ENCODE measurements at regions not wholly inside any gene's neighbourhood (a gene's known extent, or its start where the extent isn't known, plus 50 kb on each side); places are given as distances from the start of the nearest gene placed in this dataset.
A peak's percentile ranks its signal among the peaks of the same experiment; 100 is the strongest.

- peak overlapping the region; percentile 58 for H3K4me2 ChIP-seq (ENCODE audit: insufficient read depth, low read length)
- H3K4me3 ChIP-seq (ENCODE audit: insufficient read depth, low read length): peak overlapping the region; percentile 1
Observed at GRCh38 chr2:12320991-12321641, 395.6 kb upstream of the TRIB2 start.

DNA sequence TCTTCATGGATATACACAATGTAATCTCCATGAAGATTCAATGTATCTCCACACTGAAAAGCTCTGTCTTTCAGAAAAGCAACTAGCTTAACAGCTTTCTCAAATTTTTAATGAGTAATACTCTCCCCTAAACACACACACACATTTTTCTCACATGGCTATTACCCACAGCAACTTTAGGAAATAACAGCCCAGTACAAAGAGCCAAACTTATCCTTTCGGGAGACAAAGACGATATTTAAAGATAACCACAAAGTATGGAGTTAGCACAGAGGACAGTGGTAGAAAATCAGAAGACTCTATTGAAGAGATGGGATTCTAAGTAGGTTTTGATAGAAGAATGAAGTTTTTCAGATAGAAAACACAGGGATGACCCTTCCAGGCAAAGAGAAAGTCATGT lies 394.9 kb upstream of the TRIB2 start:
- H3K9me3 ChIP-seq (ENCODE audit: low read depth, low read length): no peaks in the 10 kb centered on the region
- no peaks in the 10 kb centered on the region for H3K79me2 ChIP-seq (ENCODE audit: insufficient read depth, low read length)
- H2AFZ ChIP-seq (ENCODE audit: low read length): peak overlapping the region; percentile 37
- H3K27me3 ChIP-seq (ENCODE audit: insufficient read depth, low read length): no peaks in the 10 kb centered on the region
- no peak for TF ChIP-seq CTCF (IDR thresholded peaks at IDR 0.05; ENCODE audit: extremely low read depth, low read depth, low read length)
- no peaks in the 10 kb centered on the region for H4K20me1 ChIP-seq (ENCODE audit: insufficient read depth, low read length)
- no peaks in the 10 kb centered on the region for H3K36me3 ChIP-seq (ENCODE audit: insufficient read depth, low read length)
- H3K4me3 ChIP-seq (ENCODE audit: insufficient read depth, low read length): no peak overlapping the region
- peak overlapping the region; percentile 83 for H3K27ac ChIP-seq (ENCODE audit: low read depth, low read length)
- H3K4me2 ChIP-seq (ENCODE audit: insufficient read depth, low read length): peak overlapping the region; percentile 58
- DNase-seq (ENCODE audit: insufficient read length, low spot score, missing footprints): peak; percentile 29
- peaks cover 62% of the 10 kb centered on the region for H3K4me1 ChIP-seq (ENCODE audit: insufficient read depth, low read length)

More at GRCh38 chr2:12320991-12321641, 395.6 kb upstream of the TRIB2 start:
- peak; percentile 69 for DNase-seq (ENCODE audit: insufficient read length, low spot score, missing footprints)
- no peak for TF ChIP-seq CTCF (IDR thresholded peaks at IDR 0.05; ENCODE audit: extremely low read depth, low read depth, low read length)
- H3K36me3 ChIP-seq (ENCODE audit: insufficient read depth, low read length): no peaks in the 10 kb centered on the region
- no peaks in the 10 kb centered on the region for H3K9me3 ChIP-seq (ENCODE audit: low read depth, low read length)
- H3K27ac ChIP-seq (ENCODE audit: low read depth, low read length): peak overlapping the region; percentile 83
- peak overlapping the region; percentile 53 for H2AFZ ChIP-seq (ENCODE audit: low read length)
- no peaks in the 10 kb centered on the region for H4K20me1 ChIP-seq (ENCODE audit: insufficient read depth, low read length)
- peaks cover 58% of the 10 kb centered on the region for H3K4me1 ChIP-seq (ENCODE audit: insufficient read depth, low read length)
- no peaks in the 10 kb centered on the region for H3K79me2 ChIP-seq (ENCODE audit: insufficient read depth, low read length)
- no peaks in the 10 kb centered on the region for H3K27me3 ChIP-seq (ENCODE audit: insufficient read depth, low read length)

DNA sequence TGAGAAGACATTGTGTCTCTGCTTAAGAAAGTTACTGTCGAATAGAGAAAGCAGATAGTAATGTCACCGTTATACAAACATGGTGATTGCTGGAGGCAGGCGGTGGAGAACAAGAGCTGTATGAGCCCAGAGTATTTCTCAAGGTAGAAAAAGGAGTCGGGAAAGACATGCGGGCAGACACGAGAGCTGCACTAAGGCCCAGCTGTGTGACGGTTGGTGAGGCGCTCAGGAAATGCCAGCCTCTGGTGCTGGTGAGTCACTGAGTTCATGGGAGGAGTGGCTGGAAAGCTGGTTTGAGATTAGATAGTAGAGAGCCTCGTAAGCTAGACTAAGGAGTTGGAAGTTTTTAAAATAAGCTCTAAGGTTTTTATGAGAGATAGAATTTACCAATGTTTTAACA lies 390.9 kb upstream of the TRIB2 start:
- H4K20me1 ChIP-seq (ENCODE audit: insufficient read depth, low read length): no peaks in the 10 kb centered on the region
- H3K4me1 ChIP-seq (ENCODE audit: insufficient read depth, low read length): peaks cover 31% of the 10 kb centered on the region
- peak overlapping the region; percentile 54 for H2AFZ ChIP-seq (ENCODE audit: low read length)
- no peak overlapping the region for H3K4me3 ChIP-seq (ENCODE audit: insufficient read depth, low read length)
- no peaks in the 10 kb centered on the region for H3K9me3 ChIP-seq (ENCODE audit: low read depth, low read length)
- no peak overlapping the region for H3K4me2 ChIP-seq (ENCODE audit: insufficient read depth, low read length)
- no peak for TF ChIP-seq CTCF (IDR thresholded peaks at IDR 0.05; ENCODE audit: extremely low read depth, low read depth, low read length)
- DNase-seq (ENCODE audit: insufficient read length, low spot score, missing footprints): peak; percentile 76
- no peaks in the 10 kb centered on the region for H3K27me3 ChIP-seq (ENCODE audit: insufficient read depth, low read length)
- no peaks in the 10 kb centered on the region for H3K36me3 ChIP-seq (ENCODE audit: insufficient read depth, low read length)
- no peaks in the 10 kb centered on the region for H3K79me2 ChIP-seq (ENCODE audit: insufficient read depth, low read length)
- peak overlapping the region; percentile 55 for H3K27ac ChIP-seq (ENCODE audit: low read depth, low read length)

- Histone ChIP-seq H3K9me3 (ENCODE audit: low read depth, low read length) (no peaks in the 10 kb centered on the region), H3K4me2 (ENCODE audit: insufficient read depth, low read length) (no peak overlapping the region), H2AFZ (ENCODE audit: low read length) (no peak overlapping the region), H3K27me3 (ENCODE audit: insufficient read depth, low read length) (no peaks in the 10 kb centered on the region), H3K4me3 (ENCODE audit: insufficient read depth, low read length) (no peak overlapping the region), H3K27ac (ENCODE audit: low read depth, low read length) (peak overlapping the region; percentile 55), H4K20me1 (ENCODE audit: insufficient read depth, low read length) (no peaks in the 10 kb centered on the region), H3K36me3 (ENCODE audit: insufficient read depth, low read length) (no peaks in the 10 kb centered on the region), H3K4me1 (ENCODE audit: insufficient read depth, low read length) (peaks cover 29% of the 10 kb centered on the region), H3K79me2 (ENCODE audit: insufficient read depth, low read length) (no peaks in the 10 kb centered on the region)
- no peak for DNase-seq (ENCODE audit: insufficient read length, low spot score, missing footprints)
- TF ChIP-seq CTCF (IDR thresholded peaks at IDR 0.05; ENCODE audit: extremely low read depth, low read depth, low read length): no peak
Observed at GRCh38 chr2:12326449-12327190, 390.1 kb upstream of the TRIB2 start.
